ENCODE measurements at regions not wholly inside any gene's neighbourhood (a gene's known extent, or its start where the extent isn't known, plus 50 kb on each side); places are given as distances from the start of the nearest gene placed in this dataset.

- H3K27me3 ChIP-seq (ENCODE audit: control insufficient read depth in 2 of 2, insufficient read depth in 2 of 2, low read length in 2 of 2): no peaks in the 10 kb centered on the region
- no peak overlapping the region for H3K4me3 ChIP-seq (ENCODE audit: low read length in 2 of 2)
- H3K27ac ChIP-seq (ENCODE audit: low read depth in 2 of 2, low read length in 2 of 2): no peak overlapping the region
- no peaks in the 10 kb centered on the region for H3K9me3 ChIP-seq (ENCODE audit: control insufficient read depth in 2 of 2, low read length in 2 of 2)
- H3K9ac ChIP-seq (ENCODE audit: low read depth in 1 of 2, low read length in 2 of 2): no peak overlapping the region
- no peaks in the 10 kb centered on the region for H3K36me3 ChIP-seq (ENCODE audit: control insufficient read depth in 2 of 2, insufficient read depth in 2 of 2, low read length in 2 of 2)
- peaks cover 3 to 17% of the 10 kb centered on the region in 2 donors for H3K4me1 ChIP-seq (ENCODE audit: control insufficient read depth in 2 of 2, insufficient read depth in 2 of 2, low read length in 2 of 2)
Observed at GRCh38 chr12:123070267-123071081, 80.4 kb downstream of the PITPNM2 start.

DNA sequence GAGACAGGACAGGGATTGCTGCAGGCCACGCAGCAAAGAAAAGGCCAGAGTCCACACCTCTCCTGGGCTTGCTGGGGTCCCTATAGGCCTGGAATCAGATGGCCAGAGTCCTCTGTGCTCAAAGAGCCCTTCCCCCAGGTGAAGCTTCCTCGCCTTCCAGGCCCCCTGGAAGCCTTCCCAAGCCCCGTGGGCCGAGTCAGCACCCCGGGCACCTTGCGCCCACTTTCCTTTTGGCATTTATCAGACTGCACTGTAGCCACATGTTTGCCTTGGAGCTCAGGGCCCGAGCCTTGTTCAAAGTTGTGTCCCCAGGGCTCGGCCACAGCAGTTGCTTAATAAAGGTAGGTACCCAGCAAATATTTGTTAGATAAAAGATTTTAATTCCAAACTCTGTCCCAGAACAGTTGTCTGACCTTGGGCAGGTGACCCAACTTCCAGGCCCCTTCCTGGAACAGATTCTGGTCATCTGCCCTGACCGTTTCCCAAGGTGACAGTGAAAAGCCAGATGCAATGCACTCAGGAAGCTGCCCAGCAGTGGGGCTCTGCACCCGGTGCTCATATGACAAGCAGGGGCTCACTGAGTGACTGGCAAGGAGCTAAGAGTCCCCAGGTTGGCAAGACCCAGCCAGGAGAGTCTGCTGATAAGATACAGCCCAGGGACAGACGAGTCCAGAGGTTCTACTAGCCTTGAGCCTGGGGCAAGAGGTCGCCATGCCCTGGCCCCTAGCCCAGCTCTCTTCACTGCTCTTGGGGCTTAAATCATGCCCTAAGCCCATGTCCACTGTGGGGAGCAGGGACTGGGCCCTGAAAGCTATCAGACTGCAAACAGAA is 81.2 kb downstream of the PITPNM2 start:
- no peak overlapping the region for H3K9ac ChIP-seq (ENCODE audit: low read depth in 1 of 2, low read length in 2 of 2)
- H3K4me3 ChIP-seq (ENCODE audit: low read length in 2 of 2): no peak overlapping the region
- no peak overlapping the region for H3K27ac ChIP-seq (ENCODE audit: low read depth in 2 of 2, low read length in 2 of 2)

DNA sequence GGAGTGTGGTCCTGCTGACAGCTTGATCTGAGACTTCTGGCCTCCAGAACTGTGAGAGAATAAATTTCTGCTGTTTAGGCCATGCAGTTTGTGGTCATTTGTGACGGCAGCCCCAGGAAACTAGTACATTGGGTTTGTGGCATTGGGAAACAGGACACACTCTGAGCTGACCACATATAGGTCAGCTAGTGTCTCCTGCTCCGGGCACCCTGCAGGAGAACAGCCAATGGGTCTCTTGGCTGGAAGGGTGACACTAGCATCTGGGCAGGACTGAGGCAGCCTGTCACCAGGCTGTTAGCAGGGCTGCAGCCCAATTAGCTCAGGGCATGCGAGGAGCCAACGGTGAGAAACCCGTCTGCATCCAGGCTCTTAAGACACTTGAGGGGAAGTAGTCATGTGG is 83.2 kb downstream of the PITPNM2 start:
- no peak overlapping the region for H3K27ac ChIP-seq (ENCODE audit: low read depth in 2 of 2, low read length in 2 of 2)

More for the DNA sequence above, 81.2 kb downstream of the PITPNM2 start:
- no peaks in the 10 kb centered on the region for H3K36me3 ChIP-seq (ENCODE audit: control insufficient read depth in 2 of 2, insufficient read depth in 2 of 2, low read length in 2 of 2)
- H3K9me3 ChIP-seq (ENCODE audit: control insufficient read depth in 2 of 2, low read length in 2 of 2): no peaks in the 10 kb centered on the region
- H3K27me3 ChIP-seq (ENCODE audit: control insufficient read depth in 2 of 2, insufficient read depth in 2 of 2, low read length in 2 of 2): no peaks in the 10 kb centered on the region
- peaks cover 11 to 22% of the 10 kb centered on the region in 2 donors for H3K4me1 ChIP-seq (ENCODE audit: control insufficient read depth in 2 of 2, insufficient read depth in 2 of 2, low read length in 2 of 2)

DNA sequence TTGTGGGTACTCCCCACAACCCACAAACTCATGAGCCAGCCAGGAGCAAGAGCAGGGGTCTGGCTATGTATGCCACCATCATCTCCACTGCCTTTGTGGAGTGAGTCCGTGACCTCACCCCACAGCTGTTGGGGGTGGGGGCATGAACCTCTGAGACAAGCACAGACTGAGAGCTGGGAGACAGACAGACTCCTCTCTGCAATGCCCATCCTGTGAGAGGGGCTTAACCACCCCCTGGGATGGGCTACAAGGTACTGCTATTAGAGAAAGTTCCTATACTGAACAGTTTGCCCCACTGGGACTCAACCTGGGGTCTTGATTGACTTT is 84.5 kb downstream of the PITPNM2 start:
- H3K27me3 ChIP-seq (ENCODE audit: control insufficient read depth in 2 of 2, insufficient read depth in 2 of 2, low read length in 2 of 2): no peaks in the 10 kb centered on the region
- no peak overlapping the region for H3K27ac ChIP-seq (ENCODE audit: low read depth in 2 of 2, low read length in 2 of 2)
- H3K4me1 ChIP-seq (ENCODE audit: control insufficient read depth in 2 of 2, insufficient read depth in 2 of 2, low read length in 2 of 2): peaks cover 28 to 38% of the 10 kb centered on the region in 2 donors
- H3K36me3 ChIP-seq (ENCODE audit: control insufficient read depth in 2 of 2, insufficient read depth in 2 of 2, low read length in 2 of 2): no peaks in the 10 kb centered on the region
- H3K9me3 ChIP-seq (ENCODE audit: control insufficient read depth in 2 of 2, low read length in 2 of 2): no peaks in the 10 kb centered on the region
- no peak overlapping the region for H3K9ac ChIP-seq (ENCODE audit: low read depth in 1 of 2, low read length in 2 of 2)
- H3K4me3 ChIP-seq (ENCODE audit: low read length in 2 of 2): no peak overlapping the region

More for the DNA sequence above, 83.2 kb downstream of the PITPNM2 start:
- Histone ChIP-seq H3K4me1 (ENCODE audit: control insufficient read depth in 2 of 2, insufficient read depth in 2 of 2, low read length in 2 of 2) (peaks cover 27 to 37% of the 10 kb centered on the region in 2 donors), H3K9ac (ENCODE audit: low read depth in 1 of 2, low read length in 2 of 2) (no peak overlapping the region), H3K9me3 (ENCODE audit: control insufficient read depth in 2 of 2, low read length in 2 of 2) (no peaks in the 10 kb centered on the region), H3K4me3 (ENCODE audit: low read length in 2 of 2) (no peak overlapping the region), H3K27me3 (ENCODE audit: control insufficient read depth in 2 of 2, insufficient read depth in 2 of 2, low read length in 2 of 2) (no peaks in the 10 kb centered on the region), H3K36me3 (ENCODE audit: control insufficient read depth in 2 of 2, insufficient read depth in 2 of 2, low read length in 2 of 2) (no peaks in the 10 kb centered on the region)

DNA sequence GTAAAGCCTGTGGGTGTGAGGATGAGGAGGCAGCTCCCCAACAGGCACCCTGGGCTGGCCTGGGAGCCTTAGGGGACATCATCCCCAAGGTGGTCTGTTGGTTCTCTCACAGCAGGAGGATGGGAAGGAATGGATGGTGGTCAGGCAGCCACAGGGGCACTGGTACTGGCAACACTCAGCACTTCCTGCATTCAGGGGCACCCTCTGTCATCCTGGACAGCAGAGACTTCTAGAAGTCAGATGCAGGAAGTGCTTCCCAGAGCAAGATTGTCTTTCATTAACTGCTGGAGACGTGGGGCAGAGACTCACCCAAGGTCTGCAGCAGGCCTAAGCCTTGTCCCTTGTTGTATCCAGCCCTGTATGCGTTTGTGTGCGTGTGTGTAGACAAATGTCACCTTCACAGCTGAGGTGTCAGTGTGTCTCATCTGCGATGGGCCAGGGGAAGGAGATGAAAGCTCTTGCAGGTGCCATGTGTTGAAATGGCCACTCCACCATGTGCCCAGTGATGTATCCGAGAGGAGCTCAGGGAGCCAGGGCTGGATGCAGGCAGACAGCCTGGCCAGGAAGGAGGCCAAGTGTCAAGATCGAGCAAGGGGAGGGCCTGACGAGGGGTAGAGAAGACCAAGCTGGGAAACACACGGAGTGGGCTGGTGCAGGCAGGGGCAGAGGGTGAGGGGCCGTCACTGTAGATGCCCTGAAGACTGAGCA is 85.1 kb downstream of the PITPNM2 start:
- peaks cover 28 to 33% of the 10 kb centered on the region in 2 donors for H3K4me1 ChIP-seq (ENCODE audit: control insufficient read depth in 2 of 2, insufficient read depth in 2 of 2, low read length in 2 of 2)
- H3K36me3 ChIP-seq (ENCODE audit: control insufficient read depth in 2 of 2, insufficient read depth in 2 of 2, low read length in 2 of 2): no peaks in the 10 kb centered on the region
- H3K9me3 ChIP-seq (ENCODE audit: control insufficient read depth in 2 of 2, low read length in 2 of 2): no peaks in the 10 kb centered on the region
- peak overlapping the region in 1 of 2 donors; percentile 38 for H3K27ac ChIP-seq (ENCODE audit: low read depth in 2 of 2, low read length in 2 of 2)
- no peak overlapping the region for H3K4me3 ChIP-seq (ENCODE audit: low read length in 2 of 2)
- no peak overlapping the region for H3K9ac ChIP-seq (ENCODE audit: low read depth in 1 of 2, low read length in 2 of 2)
- H3K27me3 ChIP-seq (ENCODE audit: control insufficient read depth in 2 of 2, insufficient read depth in 2 of 2, low read length in 2 of 2): no peaks in the 10 kb centered on the region

GRCh38 chr12:123064885-123065619 is 84.6 kb downstream of the ARL6IP4 start:
- Histone ChIP-seq H3K27me3 (ENCODE audit: control insufficient read depth in 2 of 2, insufficient read depth in 2 of 2, low read length in 2 of 2) (no peaks in the 10 kb centered on the region), H3K4me3 (ENCODE audit: low read length in 2 of 2) (no peak overlapping the region), H3K36me3 (ENCODE audit: control insufficient read depth in 2 of 2, insufficient read depth in 2 of 2, low read length in 2 of 2) (no peaks in the 10 kb centered on the region), H3K4me1 (ENCODE audit: control insufficient read depth in 2 of 2, insufficient read depth in 2 of 2, low read length in 2 of 2) (peaks cover 28 to 32% of the 10 kb centered on the region in 2 donors), H3K27ac (ENCODE audit: low read depth in 2 of 2, low read length in 2 of 2) (peak overlapping the region in 1 of 2 donors; percentile 60), H3K9me3 (ENCODE audit: control insufficient read depth in 2 of 2, low read length in 2 of 2) (no peaks in the 10 kb centered on the region), H3K9ac (ENCODE audit: low read depth in 1 of 2, low read length in 2 of 2) (no peak overlapping the region)

- no peaks in the 10 kb centered on the region for H3K9me3 ChIP-seq (ENCODE audit: control insufficient read depth in 2 of 2, low read length in 2 of 2)
- no peaks in the 10 kb centered on the region for H3K36me3 ChIP-seq (ENCODE audit: control insufficient read depth in 2 of 2, insufficient read depth in 2 of 2, low read length in 2 of 2)
- no peaks in the 10 kb centered on the region for H3K27me3 ChIP-seq (ENCODE audit: control insufficient read depth in 2 of 2, insufficient read depth in 2 of 2, low read length in 2 of 2)
- no peak overlapping the region for H3K9ac ChIP-seq (ENCODE audit: low read depth in 1 of 2, low read length in 2 of 2)
- peak overlapping the region; percentile 9 to 60 for H3K27ac ChIP-seq (ENCODE audit: low read depth in 2 of 2, low read length in 2 of 2)
- no peak overlapping the region for H3K4me3 ChIP-seq (ENCODE audit: low read length in 2 of 2)
- H3K4me1 ChIP-seq (ENCODE audit: control insufficient read depth in 2 of 2, insufficient read depth in 2 of 2, low read length in 2 of 2): peaks cover 32 to 34% of the 10 kb centered on the region in 2 donors
Observed at GRCh38 chr12:123064366-123064765, 83.9 kb downstream of the ARL6IP4 start.

DNA sequence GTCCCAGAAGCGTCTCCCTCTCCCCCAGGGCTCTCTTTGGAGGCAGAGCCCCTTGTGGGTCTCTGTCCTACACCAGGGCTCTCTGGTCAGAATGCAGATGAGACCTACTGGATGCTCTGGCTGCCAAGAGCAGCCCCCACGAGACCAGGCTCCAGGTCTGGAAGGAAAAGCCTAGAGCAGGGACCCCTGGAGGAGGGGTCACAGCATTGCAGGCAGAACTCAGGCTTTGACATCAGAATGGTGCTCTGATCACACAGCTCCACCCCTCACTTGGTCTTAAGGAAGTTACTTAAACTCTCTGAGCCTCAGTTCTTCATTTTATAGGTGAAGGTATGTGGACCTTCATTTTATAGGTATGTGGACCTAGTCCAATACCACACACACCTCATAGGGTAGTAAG is 83.1 kb downstream of the ARL6IP4 start:
- H3K4me3 ChIP-seq (ENCODE audit: low read length in 2 of 2): no peak overlapping the region
- peak overlapping the region; percentile 54 to 71 for H3K27ac ChIP-seq (ENCODE audit: low read depth in 2 of 2, low read length in 2 of 2)
- no peaks in the 10 kb centered on the region for H3K36me3 ChIP-seq (ENCODE audit: control insufficient read depth in 2 of 2, insufficient read depth in 2 of 2, low read length in 2 of 2)
- H3K27me3 ChIP-seq (ENCODE audit: control insufficient read depth in 2 of 2, insufficient read depth in 2 of 2, low read length in 2 of 2): no peaks in the 10 kb centered on the region
- peaks cover 32 to 37% of the 10 kb centered on the region in 2 donors for H3K4me1 ChIP-seq (ENCODE audit: control insufficient read depth in 2 of 2, insufficient read depth in 2 of 2, low read length in 2 of 2)
- no peak overlapping the region for H3K9ac ChIP-seq (ENCODE audit: low read depth in 1 of 2, low read length in 2 of 2)
- no peaks in the 10 kb centered on the region for H3K9me3 ChIP-seq (ENCODE audit: control insufficient read depth in 2 of 2, low read length in 2 of 2)

DNA sequence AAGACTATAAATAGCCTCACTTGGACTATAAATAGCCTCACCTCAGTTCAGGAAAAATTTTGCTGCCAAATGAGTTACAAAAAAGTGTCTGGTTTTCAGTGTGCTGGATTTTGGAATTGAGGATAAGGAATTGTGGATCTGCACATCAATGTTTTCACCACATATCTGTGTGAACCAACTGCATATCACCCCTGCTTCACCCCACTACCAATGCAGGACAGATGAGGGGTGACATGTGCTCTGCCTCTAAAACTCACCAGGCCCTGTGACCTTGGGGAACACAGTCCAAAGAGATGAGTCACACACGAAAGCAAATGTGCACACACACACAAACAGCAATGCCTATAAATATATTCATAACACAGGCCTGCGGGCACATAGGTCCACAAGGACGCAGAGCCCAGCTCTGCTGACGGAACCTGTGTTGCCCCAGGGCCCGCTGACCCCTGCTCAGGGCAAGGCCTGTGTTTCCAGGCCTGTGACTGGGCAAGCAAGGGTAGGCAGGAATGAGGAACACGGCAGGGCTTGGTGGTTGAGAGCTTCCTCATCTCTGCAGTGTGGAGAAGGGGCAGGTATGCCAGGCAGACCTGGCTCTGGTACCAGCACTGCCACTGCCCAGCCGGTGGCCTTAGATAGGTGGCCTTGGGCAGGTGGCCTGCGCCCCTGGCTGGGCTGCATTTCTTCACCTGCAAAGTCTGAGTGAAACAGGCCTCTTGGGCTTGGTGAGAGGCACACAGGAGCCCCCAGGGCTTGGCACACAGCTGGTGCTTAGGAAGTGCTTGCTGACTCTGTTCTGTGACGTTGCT is 82.4 kb downstream of the ARL6IP4 start:
- no peak overlapping the region for H3K9ac ChIP-seq (ENCODE audit: low read depth in 1 of 2, low read length in 2 of 2)
- peaks cover 32 to 37% of the 10 kb centered on the region in 2 donors for H3K4me1 ChIP-seq (ENCODE audit: control insufficient read depth in 2 of 2, insufficient read depth in 2 of 2, low read length in 2 of 2)

More for the DNA sequence above, 82.4 kb downstream of the ARL6IP4 start:
- Histone ChIP-seq H3K9me3 (ENCODE audit: control insufficient read depth in 2 of 2, low read length in 2 of 2) (no peaks in the 10 kb centered on the region), H3K36me3 (ENCODE audit: control insufficient read depth in 2 of 2, insufficient read depth in 2 of 2, low read length in 2 of 2) (no peaks in the 10 kb centered on the region), H3K27me3 (ENCODE audit: control insufficient read depth in 2 of 2, insufficient read depth in 2 of 2, low read length in 2 of 2) (no peaks in the 10 kb centered on the region), H3K27ac (ENCODE audit: low read depth in 2 of 2, low read length in 2 of 2) (peak overlapping the region; percentile 54 to 71), H3K4me3 (ENCODE audit: low read length in 2 of 2) (no peak overlapping the region)

All from mucosa of rectum (tissue), 2 donors.